NCI-H2227 (cell line): ENCODE measurements at regions not wholly inside any gene's neighbourhood (a gene's known extent, or its start where the extent isn't known, plus 50 kb on each side); places are given as distances from the start of the nearest gene placed in this dataset.
"Not testable (repeated sequence)": the region's sequence is repeated elsewhere in the genome, so short reads cannot be mapped to it uniquely, and the experiment has no call there.

Source experiments
- DNase-seq: peaks from one replicate; lab custom pipeline; 2025; ENCODE audit not compliant: unreplicated experiment; lab: John Stamatoyannopoulos, UW

- no peak for DNase-seq
Measured at GRCh38 chr18:76051396-76052226, 443.4 kb downstream of the ZNF516 start.

- no peak for DNase-seq
Measured at GRCh38 chr18:76046221-76046620, 448.8 kb downstream of the ZNF516 start.

GRCh38 chr18:76042511-76042910 lies 452.5 kb downstream of the ZNF516 start:
- no peak for DNase-seq

GRCh38 chr18:76018210-76018609 lies 476.8 kb downstream of the ZNF516 start:
- DNase-seq = no peak

- DNase-seq = no peak
Measured at GRCh38 chr18:76013057-76013456, 482.0 kb downstream of the ZNF516 start.

GRCh38 chr18:76005632-76006208 lies 489.3 kb downstream of the ZNF516 start:
- DNase-seq = no peak

- not testable (repeated sequence) for DNase-seq
Measured at GRCh38 chr18:75987913-75988312, 507.1 kb downstream of the ZNF516 start.

GRCh38 chr18:75984853-75985252 lies 510.2 kb downstream of the ZNF516 start:
- no peak for DNase-seq

- DNase-seq = no peak
Measured at GRCh38 chr18:75981102-75981501, 513.9 kb downstream of the ZNF516 start.

GRCh38 chr18:75977081-75977480 lies 518.0 kb downstream of the ZNF516 start:
- no peak for DNase-seq

GRCh38 chr18:75970212-75970611 lies 524.8 kb downstream of the ZNF516 start:
- DNase-seq = no peak

- DNase-seq = no peak
Measured at GRCh38 chr18:75966431-75966830, 528.6 kb downstream of the ZNF516 start.

- DNase-seq = no peak
Measured at GRCh38 chr18:75962036-75962572, 532.9 kb downstream of the ZNF516 start.

GRCh38 chr18:75960356-75960755 lies 532.9 kb upstream of the SMIM21 start:
- not testable (repeated sequence) for DNase-seq

- DNase-seq = no peak
Measured at GRCh38 chr18:75959150-75959549, 531.6 kb upstream of the SMIM21 start.

- no peak for DNase-seq
Measured at GRCh38 chr18:75958683-75959082, 531.2 kb upstream of the SMIM21 start.

GRCh38 chr18:75945265-75945933 lies 517.9 kb upstream of the SMIM21 start:
- no peak for DNase-seq

GRCh38 chr18:75937306-75937705 lies 509.8 kb upstream of the SMIM21 start:
- DNase-seq = no peak

GRCh38 chr18:75936862-75937261 lies 509.4 kb upstream of the SMIM21 start:
- DNase-seq = no peak

GRCh38 chr18:75931079-75931478 lies 503.6 kb upstream of the SMIM21 start:
- no peak for DNase-seq

GRCh38 chr18:75928706-75929105 lies 501.2 kb upstream of the SMIM21 start:
- no peak for DNase-seq

- no peak for DNase-seq
Measured at GRCh38 chr18:75927791-75928190, 500.3 kb upstream of the SMIM21 start.
